Suprapubic skin (tissue), 4 donors: ENCODE measurements at regions not wholly inside any gene's neighbourhood (a gene's known extent, or its start where the extent isn't known, plus 50 kb on each side); places are given as distances from the start of the nearest gene placed in this dataset.

Experiments
- DNase-seq, 2 donors: peaks; one replicate each; pipeline ENCODE4 v3.0.0-alpha.2; 2019; ENCODE audit warnings: low spot score in 2 of 2
- H3K27ac ChIP-seq: fragments of 200-600 bp; sonication (generic); one replicate; pipeline ENCODE4 v1.5.1; 2019
- H3K27me3 ChIP-seq: fragments of 200-600 bp; sonication (generic); one replicate; pipeline ENCODE4 v1.5.1; 2019
- H3K36me3 ChIP-seq: fragments of 200-600 bp; sonication (generic); one replicate; pipeline ENCODE4 v1.5.1; 2019
- H3K4me1 ChIP-seq: fragments of 200-600 bp; sonication (generic); one replicate; pipeline ENCODE4 v1.5.1; 2019
- H3K4me3 ChIP-seq: fragments of 200-600 bp; sonication (generic); one replicate; pipeline ENCODE4 v1.5.1; 2019; ENCODE audit warnings: mild to moderate bottlenecking
- H3K9me3 ChIP-seq: fragments of 200-600 bp; sonication (generic); one replicate; pipeline ENCODE4 v1.5.1; 2019
- CTCF ChIP-seq, 2 donors: fragments of 200-600 bp in 1 of 2; fragments of 450-650 bp in 1 of 2; sonication (generic) in 1 of 2; IDR thresholded peaks; one replicate each; pipeline ENCODE4 v1.5.1; 2016 to 2019; ENCODE audit warnings: antibody characterized with exemption in 2 of 2, mild to moderate bottlenecking in 1 of 2, moderate library complexity in 1 of 2
- EP300 ChIP-seq: sonication (generic); formaldehyde crosslinking; IDR thresholded peaks from one replicate; pipeline ENCODE4 v1.6.1; 2017; ENCODE audit warnings: antibody characterized with exemption
- POLR2A ChIP-seq, 2 donors: fragments of 450-650 bp; IDR thresholded peaks; one replicate each; pipeline ENCODE4 v1.6.1; 2017; ENCODE audit warnings: antibody characterized with exemption in 2 of 2, mild to moderate bottlenecking in 2 of 2, moderate library complexity in 2 of 2
- POLR2AphosphoS5 ChIP-seq, 3 donors: sonication (generic); formaldehyde crosslinking; IDR thresholded peaks; one replicate each; pipeline ENCODE4 v1.6.1; 2017; ENCODE audit warnings: antibody characterized with exemption in 3 of 3
- WGBS: methylation state at CpG from one replicate; pipeline ENCODE4 v1.1.5; 2018; 5-methylcytosine and 5-hydroxymethylcytosine counted together

- Histone ChIP-seq H3K9me3 (no peaks in the 10 kb centered on the region), H3K4me3 (no peak overlapping the region), H3K36me3 (no peaks in the 10 kb centered on the region), H3K27me3 (no peaks in the 10 kb centered on the region), H3K4me1 (no peaks in the 10 kb centered on the region), H3K27ac (no peak overlapping the region)
- no peak for DNase-seq
- TF ChIP-seq POLR2AphosphoS5 (IDR thresholded peaks at IDR 0.05) (no peak), CTCF (IDR thresholded peaks at IDR 0.05) (no peak), POLR2A (IDR thresholded peaks at IDR 0.05) (no peak), EP300 (no peak)
Measured at GRCh38 chr10:9688711-9689110, 1329.0 kb upstream of the CELF2 start.

GRCh38 chr10:9707216-9707615 is 1310.5 kb upstream of the CELF2 start:
- Histone ChIP-seq H3K36me3 (no peaks in the 10 kb centered on the region), H3K27ac (no peak overlapping the region), H3K4me3 (no peak overlapping the region), H3K27me3 (no peaks in the 10 kb centered on the region), H3K4me1 (no peaks in the 10 kb centered on the region), H3K9me3 (no peaks in the 10 kb centered on the region)
- no peak for DNase-seq
- no peak for TF ChIP-seq POLR2A (IDR thresholded peaks at IDR 0.05)
- no peak for TF ChIP-seq EP300
- TF ChIP-seq POLR2AphosphoS5 (IDR thresholded peaks at IDR 0.05), result no peak
- TF ChIP-seq CTCF (IDR thresholded peaks at IDR 0.05), result no peak
- 74% methylated on average over 3 of the region's 3 CpGs for WGBS

GRCh38 chr10:9709849-9710248 is 1307.8 kb upstream of the CELF2 start:
- no peak overlapping the region for H3K4me3 ChIP-seq
- H3K27ac ChIP-seq, result no peak overlapping the region
- H3K36me3 ChIP-seq, result no peaks in the 10 kb centered on the region
- no peak for DNase-seq
- no peaks in the 10 kb centered on the region for H3K27me3 ChIP-seq
- H3K9me3 ChIP-seq, result no peaks in the 10 kb centered on the region
- H3K4me1 ChIP-seq, result no peaks in the 10 kb centered on the region
- TF ChIP-seq CTCF (IDR thresholded peaks at IDR 0.05), result no peak
- no peak for TF ChIP-seq POLR2A (IDR thresholded peaks at IDR 0.05)
- TF ChIP-seq POLR2AphosphoS5 (IDR thresholded peaks at IDR 0.05), result no peak
- TF ChIP-seq EP300, result no peak
- WGBS, result 78% methylated on average over 3 of the region's 3 CpGs

GRCh38 chr10:9712393-9712792 is 1305.3 kb upstream of the CELF2 start:
- Histone ChIP-seq H3K4me3 (no peak overlapping the region), H3K9me3 (no peaks in the 10 kb centered on the region), H3K27me3 (no peaks in the 10 kb centered on the region), H3K36me3 (no peaks in the 10 kb centered on the region), H3K4me1 (no peaks in the 10 kb centered on the region), H3K27ac (no peak overlapping the region)
- no peak for DNase-seq
- TF ChIP-seq EP300 (no peak), POLR2A (IDR thresholded peaks at IDR 0.05) (no peak), POLR2AphosphoS5 (IDR thresholded peaks at IDR 0.05) (no peak)

GRCh38 chr10:9719246-9719645 is 1298.4 kb upstream of the CELF2 start:
- no peaks in the 10 kb centered on the region for H3K36me3 ChIP-seq
- no peaks in the 10 kb centered on the region for H3K9me3 ChIP-seq
- H3K27me3 ChIP-seq, result no peaks in the 10 kb centered on the region
- no peak overlapping the region for H3K4me3 ChIP-seq
- TF ChIP-seq EP300, result no peak
- no peak for TF ChIP-seq POLR2AphosphoS5 (IDR thresholded peaks at IDR 0.05)
- no peak for TF ChIP-seq POLR2A (IDR thresholded peaks at IDR 0.05)
- TF ChIP-seq CTCF (IDR thresholded peaks at IDR 0.05), result no peak
- H3K27ac ChIP-seq, result no peak overlapping the region
- WGBS, result 64% methylated on average over 2 of the region's 2 CpGs
- no peaks in the 10 kb centered on the region for H3K4me1 ChIP-seq
- DNase-seq, result no peak

GRCh38 chr10:9733766-9734165 is 1283.9 kb upstream of the CELF2 start:
- no peak for DNase-seq
- no peaks in the 10 kb centered on the region for H3K36me3 ChIP-seq
- no peak overlapping the region for H3K4me3 ChIP-seq
- no peaks in the 10 kb centered on the region for H3K9me3 ChIP-seq
- no peaks in the 10 kb centered on the region for H3K4me1 ChIP-seq
- no peaks in the 10 kb centered on the region for H3K27me3 ChIP-seq
- 34% methylated on average over 1 of the region's 1 CpG for WGBS
- TF ChIP-seq CTCF (IDR thresholded peaks at IDR 0.05) (no peak), POLR2A (IDR thresholded peaks at IDR 0.05) (no peak), POLR2AphosphoS5 (IDR thresholded peaks at IDR 0.05) (no peak), EP300 (no peak)
- H3K27ac ChIP-seq, result no peak overlapping the region
